Smooth muscle cell (in vitro differentiated cells): ENCODE measurements at regions not wholly inside any gene's neighbourhood (a gene's known extent, or its start where the extent isn't known, plus 50 kb on each side); places are given as distances from the start of the nearest gene placed in this dataset.

Experiments used
- DNase-seq: peaks from one replicate; lab custom pipeline; 2025; ENCODE audit not compliant: unreplicated experiment; lab: John Stamatoyannopoulos, UW
- H2AFZ ChIP-seq: fragments of 200-600 bp; sonication (generic); 2 replicates; pipeline ENCODE4 v1.6.0; 2016; ENCODE audit warnings: antibody characterized with exemption, low read depth, mild to moderate bottlenecking
- H3F3A ChIP-seq: fragments of 200-600 bp; sonication (generic); 2 replicates; pipeline ENCODE4 v1.6.0; 2017; ENCODE audit warnings: antibody characterized with exemption, low read depth
- H3K27ac ChIP-seq: fragments of 200-600 bp; sonication (generic); 2 replicates; pipeline ENCODE4 v1.5.1; 2016; ENCODE audit warnings: low read depth, mild to moderate bottlenecking
- H3K27me3 ChIP-seq: fragments of 200-600 bp; sonication (generic); 2 replicates; pipeline ENCODE4 v1.6.1; 2016; ENCODE audit warnings: low read depth, mild to moderate bottlenecking
- H3K36me3 ChIP-seq: fragments of 200-600 bp; sonication (generic); 2 replicates; pipeline ENCODE4 v1.5.1; 2016; ENCODE audit warnings: low read depth
- H3K4me1 ChIP-seq: fragments of 200-600 bp; sonication (generic); 2 replicates; pipeline ENCODE4 v1.5.1; 2016; ENCODE audit warnings: low read depth
- H3K4me2 ChIP-seq: fragments of 200-600 bp; sonication (generic); 2 replicates; pipeline ENCODE4 v1.6.0; 2016; ENCODE audit warnings: mild to moderate bottlenecking
- H3K4me3 ChIP-seq: fragments of 200-600 bp; sonication (generic); 2 replicates; pipeline ENCODE4 v1.5.1; 2016; ENCODE audit warnings: mild to moderate bottlenecking
- H3K79me2 ChIP-seq: fragments of 200-600 bp; sonication (generic); 2 replicates; pipeline ENCODE4 v1.6.0; 2016; ENCODE audit warnings: low read depth, mild to moderate bottlenecking
- H3K9ac ChIP-seq: fragments of 200-600 bp; sonication (generic); 2 replicates; pipeline ENCODE4 v1.6.0; 2016; ENCODE audit warnings: low read depth
- H3K9me3 ChIP-seq: fragments of 200-600 bp; sonication (generic); replicated peaks from 2 replicates; pipeline ENCODE4 v1.5.1; 2016; ENCODE audit warnings: low read depth
- H4K20me1 ChIP-seq: fragments of 200-600 bp; sonication (generic); 2 replicates; pipeline ENCODE4 v1.6.0; 2016; ENCODE audit warnings: low read depth
- CTCF ChIP-seq: fragments of 200-600 bp; sonication (generic); IDR thresholded peaks from 2 replicates; pipeline ENCODE4 v1.5.1; 2017; ENCODE audit warnings: borderline replicate concordance, mild to moderate bottlenecking, antibody characterized with exemption; ENCODE audit not compliant: insufficient read depth, poor library complexity, severe bottlenecking
- WGBS: methylation state at CpG from one replicate; pipeline ENCODE4 v1.1.7; 2016; ENCODE audit warnings: low lambda C conversion rate; 5-methylcytosine and 5-hydroxymethylcytosine counted together

GRCh38 chr5:54743997-54744788 lies 226.6 kb downstream of the SNX18 start:
- peaks cover 21% of the 10 kb centered on the region for H3F3A ChIP-seq
- H3K36me3 ChIP-seq, result no peaks in the 10 kb centered on the region
- no peaks in the 10 kb centered on the region for H3K79me2 ChIP-seq
- peaks cover 25% of the 10 kb centered on the region for H3K4me1 ChIP-seq
- peak overlapping the region; percentile 54 for H3K4me2 ChIP-seq
- no peaks in the 10 kb centered on the region for H4K20me1 ChIP-seq
- peak overlapping the region; percentile 86 for H2AFZ ChIP-seq
- no peaks in the 10 kb centered on the region for H3K27me3 ChIP-seq
- H3K9me3 ChIP-seq, result no peaks in the 10 kb centered on the region
- no peak overlapping the region for H3K4me3 ChIP-seq
- H3K27ac ChIP-seq, result peak overlapping the region; percentile 95
- peak; percentile 14 for DNase-seq
- TF ChIP-seq CTCF, result no peak
- peak overlapping the region; percentile 67 for H3K9ac ChIP-seq
- WGBS, result 22% methylated on average over 8 of the region's 8 CpGs

GRCh38 chr5:54743581-54743980 lies 226.0 kb downstream of the SNX18 start:
- peaks cover 25% of the 10 kb centered on the region for H3K4me1 ChIP-seq

GRCh38 chr5:54742417-54742891 lies 224.9 kb downstream of the SNX18 start:
- TF ChIP-seq CTCF, result no peak
- no peaks in the 10 kb centered on the region for H3K36me3 ChIP-seq
- H3K79me2 ChIP-seq, result no peaks in the 10 kb centered on the region
- 23% methylated on average over 7 of the region's 7 CpGs for WGBS
- peak overlapping the region; percentile 86 for H2AFZ ChIP-seq
- no peaks in the 10 kb centered on the region for H4K20me1 ChIP-seq
- H3F3A ChIP-seq, result peaks cover 21% of the 10 kb centered on the region
- no peak overlapping the region for H3K4me3 ChIP-seq
- no peaks in the 10 kb centered on the region for H3K27me3 ChIP-seq
- H3K27ac ChIP-seq, result peak overlapping the region; percentile 95
- H3K4me2 ChIP-seq, result peak overlapping the region; percentile 57
- DNase-seq, result no peak
- peaks cover 25% of the 10 kb centered on the region for H3K4me1 ChIP-seq
- peak overlapping the region; percentile 67 for H3K9ac ChIP-seq
- H3K9me3 ChIP-seq, result no peaks in the 10 kb centered on the region

More at GRCh38 chr5:54743581-54743980, 226.0 kb downstream of the SNX18 start:
- peak overlapping the region; percentile 67 for H3K9ac ChIP-seq
- H2AFZ ChIP-seq, result peak overlapping the region; percentile 86
- no peak for TF ChIP-seq CTCF
- H3K4me2 ChIP-seq, result peak overlapping the region; percentile 54
- H3F3A ChIP-seq, result peaks cover 21% of the 10 kb centered on the region
- peak overlapping the region; percentile 95 for H3K27ac ChIP-seq
- no peaks in the 10 kb centered on the region for H3K27me3 ChIP-seq
- 72% methylated on average over 5 of the region's 5 CpGs for WGBS
- no peak overlapping the region for H3K4me3 ChIP-seq
- no peak for DNase-seq
- H3K79me2 ChIP-seq, result no peaks in the 10 kb centered on the region
- H3K9me3 ChIP-seq, result no peaks in the 10 kb centered on the region
- no peaks in the 10 kb centered on the region for H3K36me3 ChIP-seq
- H4K20me1 ChIP-seq, result no peaks in the 10 kb centered on the region
